ENCODE measurements at regions not wholly inside any gene's neighbourhood (a gene's known extent, or its start where the extent isn't known, plus 50 kb on each side); places are given as distances from the start of the nearest gene placed in this dataset.
A peak's percentile ranks its signal among the peaks of the same experiment; 100 is the strongest.

DNA sequence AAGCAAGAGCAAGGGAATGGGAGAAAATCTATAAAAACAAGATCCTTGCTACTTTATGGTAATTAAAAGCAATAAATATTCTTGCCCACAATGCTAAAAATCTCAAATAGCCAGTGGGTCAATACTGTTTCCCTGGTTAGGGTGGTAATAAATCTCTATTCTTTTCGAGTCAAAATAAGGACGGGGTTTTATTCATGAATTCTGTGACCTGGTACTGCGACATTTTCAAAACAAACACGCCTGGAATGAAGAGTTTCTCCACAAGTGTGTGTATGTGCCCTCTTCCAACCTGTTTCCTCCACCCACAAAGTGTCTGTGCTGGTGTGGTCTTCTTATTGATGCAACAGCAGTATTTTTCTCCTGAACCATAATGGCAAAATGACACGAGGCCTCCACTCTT is 358.8 kb upstream of the BRINP1 start:
- TF ChIP-seq, protein P1, sequence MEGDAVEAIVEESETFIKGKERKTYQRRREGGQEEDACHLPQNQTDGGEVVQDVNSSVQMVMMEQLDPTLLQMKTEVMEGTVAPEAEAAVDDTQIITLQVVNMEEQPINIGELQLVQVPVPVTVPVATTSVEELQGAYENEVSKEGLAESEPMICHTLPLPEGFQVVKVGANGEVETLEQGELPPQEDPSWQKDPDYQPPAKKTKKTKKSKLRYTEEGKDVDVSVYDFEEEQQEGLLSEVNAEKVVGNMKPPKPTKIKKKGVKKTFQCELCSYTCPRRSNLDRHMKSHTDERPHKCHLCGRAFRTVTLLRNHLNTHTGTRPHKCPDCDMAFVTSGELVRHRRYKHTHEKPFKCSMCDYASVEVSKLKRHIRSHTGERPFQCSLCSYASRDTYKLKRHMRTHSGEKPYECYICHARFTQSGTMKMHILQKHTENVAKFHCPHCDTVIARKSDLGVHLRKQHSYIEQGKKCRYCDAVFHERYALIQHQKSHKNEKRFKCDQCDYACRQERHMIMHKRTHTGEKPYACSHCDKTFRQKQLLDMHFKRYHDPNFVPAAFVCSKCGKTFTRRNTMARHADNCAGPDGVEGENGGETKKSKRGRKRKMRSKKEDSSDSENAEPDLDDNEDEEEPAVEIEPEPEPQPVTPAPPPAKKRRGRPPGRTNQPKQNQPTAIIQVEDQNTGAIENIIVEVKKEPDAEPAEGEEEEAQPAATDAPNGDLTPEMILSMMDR (IDR thresholded peaks at IDR 0.05; ENCODE audit: extremely low read depth, low read depth, low read length) = no peak
- no peak for DNase-seq (ENCODE audit: insufficient read length, low spot score, missing footprints)
- no peak overlapping the region for H3K4me2 ChIP-seq (ENCODE audit: insufficient read depth, low read length)
- no peaks in the 10 kb centered on the region for H3K36me3 ChIP-seq (ENCODE audit: insufficient read depth, low read length)
- no peaks in the 10 kb centered on the region for H3K79me2 ChIP-seq (ENCODE audit: insufficient read depth, low read length)
- no peaks in the 10 kb centered on the region for H3K4me1 ChIP-seq (ENCODE audit: insufficient read depth, low read length)
- no peaks in the 10 kb centered on the region for H4K20me1 ChIP-seq (ENCODE audit: insufficient read depth, low read length)
- no peaks in the 10 kb centered on the region for H3K27me3 ChIP-seq (ENCODE audit: insufficient read depth, low read length)
- H3K27ac ChIP-seq (ENCODE audit: low read depth, low read length) = no peak overlapping the region
- no peak overlapping the region for H2AFZ ChIP-seq (ENCODE audit: low read length)
- peaks cover 3% of the 10 kb centered on the region for H3K9me3 ChIP-seq (ENCODE audit: low read depth, low read length)
- no peak overlapping the region for H3K4me3 ChIP-seq (ENCODE audit: insufficient read depth, low read length)

DNA sequence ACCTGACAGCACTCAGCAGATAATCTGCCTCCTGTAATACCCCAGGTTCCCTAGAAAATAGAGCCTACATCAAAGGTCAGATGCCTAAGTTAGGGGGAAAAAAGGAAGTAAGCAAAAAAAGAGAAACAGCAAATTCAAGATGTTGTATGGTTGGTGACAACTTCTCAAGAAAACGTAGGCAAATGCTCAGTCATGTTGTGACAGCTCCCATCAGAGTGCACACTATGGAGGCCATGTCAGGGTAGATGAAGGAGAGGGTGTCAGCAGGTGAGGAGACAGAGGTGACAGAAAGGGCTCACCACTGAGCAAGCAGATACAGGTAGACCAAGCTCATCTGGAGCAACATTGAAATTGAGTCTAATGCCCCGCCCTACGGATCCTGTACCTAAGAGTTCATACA is 356.8 kb upstream of the BRINP1 start:
- Histone ChIP-seq H4K20me1 (ENCODE audit: insufficient read depth, low read length) (no peaks in the 10 kb centered on the region), H3K36me3 (ENCODE audit: insufficient read depth, low read length) (no peaks in the 10 kb centered on the region), H2AFZ (ENCODE audit: low read length) (no peak overlapping the region), H3K4me3 (ENCODE audit: insufficient read depth, low read length) (no peak overlapping the region), H3K79me2 (ENCODE audit: insufficient read depth, low read length) (no peaks in the 10 kb centered on the region), H3K4me2 (ENCODE audit: insufficient read depth, low read length) (no peak overlapping the region), H3K4me1 (ENCODE audit: insufficient read depth, low read length) (no peaks in the 10 kb centered on the region), H3K9me3 (ENCODE audit: low read depth, low read length) (peaks cover 3% of the 10 kb centered on the region), H3K27ac (ENCODE audit: low read depth, low read length) (no peak overlapping the region), H3K27me3 (ENCODE audit: insufficient read depth, low read length) (no peaks in the 10 kb centered on the region)
- TF ChIP-seq, protein P1 (IDR thresholded peaks at IDR 0.05; ENCODE audit: extremely low read depth, low read depth, low read length) = no peak
- no peak for DNase-seq (ENCODE audit: insufficient read length, low spot score, missing footprints)

DNA sequence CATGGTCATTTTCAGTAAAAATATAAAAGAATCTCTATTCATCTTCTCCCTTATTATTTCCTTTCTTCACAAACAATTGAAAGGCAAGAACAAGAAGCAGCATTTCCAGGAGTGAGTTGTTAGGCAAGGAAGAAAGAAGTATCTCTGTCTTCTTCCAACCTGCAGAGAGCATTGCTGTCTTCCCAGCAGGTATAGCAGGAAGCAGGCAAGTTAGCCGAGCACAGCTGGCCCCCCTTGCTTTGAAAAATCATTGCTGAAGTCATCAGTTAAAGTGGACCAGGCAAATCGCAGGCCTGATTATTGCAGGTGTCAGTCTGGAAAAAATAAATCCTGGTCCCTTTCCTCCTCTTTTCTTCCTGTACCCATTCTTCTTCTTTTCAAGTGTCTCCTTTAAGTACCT is 353.1 kb upstream of the BRINP1 start:
- TF ChIP-seq, protein P1 (IDR thresholded peaks at IDR 0.05; ENCODE audit: extremely low read depth, low read depth, low read length) = no peak
- H3K4me2 ChIP-seq (ENCODE audit: insufficient read depth, low read length) = no peak overlapping the region
- no peak overlapping the region for H3K4me3 ChIP-seq (ENCODE audit: insufficient read depth, low read length)
- H3K27ac ChIP-seq (ENCODE audit: low read depth, low read length) = no peak overlapping the region
- H3K27me3 ChIP-seq (ENCODE audit: insufficient read depth, low read length) = no peaks in the 10 kb centered on the region
- H3K36me3 ChIP-seq (ENCODE audit: insufficient read depth, low read length) = no peaks in the 10 kb centered on the region
- DNase-seq (ENCODE audit: insufficient read length, low spot score, missing footprints) = peak; percentile 4
- no peak overlapping the region for H2AFZ ChIP-seq (ENCODE audit: low read length)
- H3K79me2 ChIP-seq (ENCODE audit: insufficient read depth, low read length) = no peaks in the 10 kb centered on the region
- no peaks in the 10 kb centered on the region for H3K4me1 ChIP-seq (ENCODE audit: insufficient read depth, low read length)
- no peaks in the 10 kb centered on the region for H4K20me1 ChIP-seq (ENCODE audit: insufficient read depth, low read length)
- H3K9me3 ChIP-seq (ENCODE audit: low read depth, low read length) = peaks cover 3% of the 10 kb centered on the region

DNA sequence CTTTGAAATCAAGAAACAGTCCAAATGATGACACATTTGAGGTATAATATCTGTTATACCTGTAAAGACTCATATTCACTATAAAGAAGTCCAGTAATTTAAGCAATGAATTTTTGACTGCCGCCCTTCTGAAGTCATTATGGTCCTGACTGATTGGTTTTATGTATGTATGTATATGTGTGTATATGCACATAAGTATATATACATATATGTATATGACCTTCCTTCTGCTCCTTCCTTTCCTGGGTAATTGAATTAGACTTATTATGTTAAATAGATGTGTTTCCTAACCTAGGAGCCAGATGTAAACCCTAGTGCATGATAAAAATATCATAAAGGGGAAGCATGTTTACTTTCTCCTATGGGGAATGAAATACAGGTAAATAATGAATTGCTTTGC is 343.1 kb upstream of the BRINP1 start:
- H3K9me3 ChIP-seq (ENCODE audit: low read depth, low read length) = no peaks in the 10 kb centered on the region
- no peaks in the 10 kb centered on the region for H3K79me2 ChIP-seq (ENCODE audit: insufficient read depth, low read length)
- H3K36me3 ChIP-seq (ENCODE audit: insufficient read depth, low read length) = no peaks in the 10 kb centered on the region
- H3K27me3 ChIP-seq (ENCODE audit: insufficient read depth, low read length) = no peaks in the 10 kb centered on the region
- no peak overlapping the region for H3K4me3 ChIP-seq (ENCODE audit: insufficient read depth, low read length)
- no peak overlapping the region for H3K4me2 ChIP-seq (ENCODE audit: insufficient read depth, low read length)
- no peaks in the 10 kb centered on the region for H4K20me1 ChIP-seq (ENCODE audit: insufficient read depth, low read length)
- H2AFZ ChIP-seq (ENCODE audit: low read length) = no peak overlapping the region
- TF ChIP-seq, protein P1 (IDR thresholded peaks at IDR 0.05; ENCODE audit: extremely low read depth, low read depth, low read length) = no peak
- H3K27ac ChIP-seq (ENCODE audit: low read depth, low read length) = no peak overlapping the region
- DNase-seq (ENCODE audit: insufficient read length, low spot score, missing footprints) = no peak
- no peaks in the 10 kb centered on the region for H3K4me1 ChIP-seq (ENCODE audit: insufficient read depth, low read length)

Data from osteoblast (primary cell).